ENCODE measurements at regions not wholly inside any gene's neighbourhood (a gene's known extent, or its start where the extent isn't known, plus 50 kb on each side); places are given as distances from the start of the nearest gene placed in this dataset.
A peak's percentile ranks its signal among the peaks of the same experiment; 100 is the strongest.

DNA sequence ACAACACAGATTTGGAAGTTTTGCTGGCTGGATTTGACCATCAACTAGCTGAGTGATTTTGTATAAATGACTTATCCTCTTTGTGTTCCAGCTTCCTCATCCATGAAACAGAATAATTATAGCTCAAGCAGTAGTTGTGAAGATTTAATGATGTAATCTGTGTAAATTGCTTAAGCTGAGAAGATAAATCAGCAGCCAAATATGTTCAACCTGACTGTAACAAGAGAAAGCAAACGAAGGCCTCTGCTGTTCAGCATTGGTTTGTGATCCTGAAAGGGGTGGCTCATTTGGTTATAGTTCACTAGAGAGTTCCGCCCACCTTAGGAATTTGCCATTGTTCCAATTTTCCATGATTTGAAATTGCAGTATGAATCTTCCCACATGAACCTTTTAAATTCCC lies 75.7 kb upstream of the CCDC112 start:
- H3K4me3 ChIP-seq (replicated peaks; ENCODE audit: low read depth, low read length): no peak overlapping the region
- TF ChIP-seq, protein P1, sequence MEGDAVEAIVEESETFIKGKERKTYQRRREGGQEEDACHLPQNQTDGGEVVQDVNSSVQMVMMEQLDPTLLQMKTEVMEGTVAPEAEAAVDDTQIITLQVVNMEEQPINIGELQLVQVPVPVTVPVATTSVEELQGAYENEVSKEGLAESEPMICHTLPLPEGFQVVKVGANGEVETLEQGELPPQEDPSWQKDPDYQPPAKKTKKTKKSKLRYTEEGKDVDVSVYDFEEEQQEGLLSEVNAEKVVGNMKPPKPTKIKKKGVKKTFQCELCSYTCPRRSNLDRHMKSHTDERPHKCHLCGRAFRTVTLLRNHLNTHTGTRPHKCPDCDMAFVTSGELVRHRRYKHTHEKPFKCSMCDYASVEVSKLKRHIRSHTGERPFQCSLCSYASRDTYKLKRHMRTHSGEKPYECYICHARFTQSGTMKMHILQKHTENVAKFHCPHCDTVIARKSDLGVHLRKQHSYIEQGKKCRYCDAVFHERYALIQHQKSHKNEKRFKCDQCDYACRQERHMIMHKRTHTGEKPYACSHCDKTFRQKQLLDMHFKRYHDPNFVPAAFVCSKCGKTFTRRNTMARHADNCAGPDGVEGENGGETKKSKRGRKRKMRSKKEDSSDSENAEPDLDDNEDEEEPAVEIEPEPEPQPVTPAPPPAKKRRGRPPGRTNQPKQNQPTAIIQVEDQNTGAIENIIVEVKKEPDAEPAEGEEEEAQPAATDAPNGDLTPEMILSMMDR (IDR thresholded peaks at IDR 0.05; ENCODE audit: low read length, missing control alignments): no peak
- DNase-seq (ENCODE audit: low read depth): peak; percentile 50

DNA sequence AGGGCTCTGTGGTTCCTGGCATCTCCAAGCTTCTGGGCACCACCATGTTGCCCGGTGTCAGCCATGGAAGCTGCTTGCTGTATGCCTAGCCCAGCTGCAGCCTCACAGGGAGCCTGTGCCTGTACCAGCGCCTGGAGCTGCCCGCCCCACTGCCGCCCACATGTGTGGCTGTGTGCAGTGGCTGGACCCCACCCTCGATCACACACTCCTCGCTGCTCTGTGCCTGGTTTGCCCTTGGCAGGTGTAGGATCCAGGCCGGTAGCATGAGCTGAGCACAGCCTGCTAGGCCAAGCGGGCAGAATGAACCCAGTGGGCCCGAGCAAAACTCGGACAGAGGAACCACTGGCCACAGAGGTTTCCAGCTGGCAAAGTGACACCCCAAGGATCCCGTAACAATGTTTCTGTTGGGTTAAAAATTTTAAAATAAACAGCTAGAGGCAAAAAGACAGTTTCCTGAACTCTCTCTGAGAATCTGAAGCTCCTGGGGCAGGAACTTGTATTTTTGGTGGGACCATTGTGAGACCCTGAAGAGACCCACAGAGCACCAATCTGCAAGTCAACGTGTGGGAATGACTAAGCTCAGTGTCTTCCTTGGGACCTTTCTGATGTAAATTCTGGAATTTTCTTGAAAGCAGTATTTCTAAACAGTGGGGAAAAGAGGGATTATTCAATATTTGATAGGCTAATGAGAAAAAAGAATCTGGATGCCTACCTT lies 73.1 kb upstream of the CCDC112 start:
- TF ChIP-seq, protein P1 (IDR thresholded peaks at IDR 0.05; ENCODE audit: low read length, missing control alignments): no peak
- no peak for DNase-seq (ENCODE audit: low read depth)
- H3K4me3 ChIP-seq (replicated peaks; ENCODE audit: low read depth, low read length): no peak overlapping the region

DNA sequence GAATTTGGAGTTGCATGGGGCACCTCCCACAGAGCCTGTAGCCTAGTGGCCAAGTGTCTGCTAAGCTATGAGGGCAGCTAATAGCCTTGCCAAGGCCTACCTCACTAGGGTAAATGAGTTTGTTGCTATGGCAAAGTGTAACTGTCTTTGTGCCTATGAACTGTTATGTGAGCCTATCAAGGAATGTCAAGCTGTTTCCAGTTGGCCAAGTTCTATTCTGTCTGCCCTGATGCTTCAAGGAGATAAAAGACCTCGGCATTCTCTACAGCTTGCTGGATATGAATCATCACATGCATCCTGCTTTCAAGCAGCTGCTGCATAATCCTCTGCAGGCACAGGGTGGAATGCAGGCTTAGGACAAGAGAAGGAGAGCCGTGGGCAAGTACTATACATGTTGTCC lies 69.8 kb upstream of the CCDC112 start:
- peak; percentile 95 for DNase-seq (ENCODE audit: low read depth)
- H3K4me3 ChIP-seq (replicated peaks; ENCODE audit: low read depth, low read length): no peak overlapping the region
- TF ChIP-seq, protein P1 (IDR thresholded peaks at IDR 0.05; ENCODE audit: low read length, missing control alignments): peak; percentile 12

DNA sequence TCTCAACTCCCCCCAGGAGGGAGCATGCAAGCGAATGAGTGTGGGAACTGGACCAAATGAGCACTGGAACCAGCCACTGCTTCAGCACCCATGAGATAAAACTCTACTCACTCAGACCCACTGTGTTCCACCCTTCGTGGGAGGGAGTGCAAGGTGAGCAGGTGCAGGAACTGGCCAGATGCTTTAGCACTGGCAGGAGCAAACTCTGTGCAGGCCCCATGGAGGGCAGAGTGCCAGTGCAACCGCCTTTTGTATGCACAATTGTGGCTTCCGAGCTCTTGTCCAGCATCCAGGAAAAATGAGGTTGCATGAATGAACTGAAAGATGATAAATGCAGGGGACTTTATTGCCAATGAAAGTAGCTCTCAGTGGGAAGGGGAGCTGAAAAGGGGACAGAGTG lies 67.4 kb upstream of the CCDC112 start:
- DNase-seq (ENCODE audit: low read depth): no peak
- TF ChIP-seq, protein P1 (IDR thresholded peaks at IDR 0.05; ENCODE audit: low read length, missing control alignments): no peak
- no peak overlapping the region for H3K4me3 ChIP-seq (replicated peaks; ENCODE audit: low read depth, low read length)

DNA sequence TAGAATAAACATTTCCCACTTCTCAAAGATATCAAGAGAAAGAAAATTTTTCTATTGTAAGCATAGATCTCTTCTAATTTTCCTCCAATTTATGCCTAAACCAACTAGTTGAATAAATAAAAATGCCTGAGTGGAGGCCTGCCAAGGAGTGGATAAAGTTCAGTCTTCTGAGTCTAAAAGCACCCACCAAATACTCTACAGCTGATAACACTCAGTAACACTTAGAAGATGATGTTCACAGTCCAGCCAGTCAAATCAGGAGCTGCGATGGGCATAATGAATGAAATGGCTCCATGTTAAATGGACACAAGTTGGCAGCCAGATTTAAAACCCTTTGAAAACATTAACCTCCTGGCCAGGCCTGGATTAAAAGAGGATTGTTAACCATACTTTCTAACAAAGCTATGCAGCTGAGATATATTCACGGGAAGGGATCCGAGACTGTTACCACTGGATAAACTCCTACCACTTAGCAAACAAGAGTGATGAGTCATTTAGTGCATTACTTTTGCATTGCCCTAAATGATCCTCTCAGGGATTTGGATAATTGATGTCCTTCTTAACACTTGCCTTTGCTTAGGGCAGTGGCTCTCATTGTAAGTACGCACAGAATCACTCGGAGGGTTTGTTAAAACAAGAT lies 63.7 kb upstream of the CCDC112 start:
- no peak for DNase-seq (ENCODE audit: low read depth)
- TF ChIP-seq, protein P1 (IDR thresholded peaks at IDR 0.05; ENCODE audit: low read length, missing control alignments): no peak
- no peak overlapping the region for H3K4me3 ChIP-seq (replicated peaks; ENCODE audit: low read depth, low read length)

DNA sequence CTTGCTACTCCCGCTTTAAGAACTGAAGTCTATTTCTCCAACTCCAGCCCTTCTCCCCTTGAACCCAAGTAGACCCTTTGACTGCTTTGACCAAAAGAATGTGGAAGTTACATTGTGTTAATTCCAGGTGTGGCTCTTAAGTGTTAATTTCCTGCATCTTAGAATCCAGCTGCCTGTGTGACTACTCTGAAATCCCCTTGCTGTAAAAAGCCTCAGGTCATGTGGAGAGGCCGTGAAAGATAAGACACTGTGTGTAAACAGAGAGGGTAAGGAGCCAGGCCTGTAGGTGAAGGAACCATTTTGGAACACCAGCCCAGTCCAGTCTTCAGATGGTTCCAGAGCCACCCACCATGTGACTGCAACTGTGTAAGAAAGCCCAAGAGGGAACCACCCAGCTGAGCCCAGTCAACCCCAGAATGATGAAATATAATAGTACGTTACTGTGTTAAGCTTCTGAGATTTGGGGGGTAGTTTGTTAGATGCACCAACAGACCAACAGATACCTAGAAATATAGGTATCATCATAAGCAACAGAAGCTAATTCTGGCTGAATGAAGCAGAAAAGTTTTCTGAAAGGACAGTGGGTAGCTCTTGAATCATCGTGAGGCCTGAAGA lies 59.4 kb upstream of the CCDC112 start:
- no peak overlapping the region for H3K4me3 ChIP-seq (replicated peaks; ENCODE audit: low read depth, low read length)
- no peak for DNase-seq (ENCODE audit: low read depth)
- TF ChIP-seq, protein P1 (IDR thresholded peaks at IDR 0.05; ENCODE audit: low read length, missing control alignments): no peak

Data from fibroblast of pulmonary artery (primary cell).